K562 (cell line): ENCODE measurements at regions not wholly inside any gene's neighbourhood (a gene's known extent, or its start where the extent isn't known, plus 50 kb on each side); places are given as distances from the start of the nearest gene placed in this dataset.

Experiments
- BCL6 ChIP-seq: fragments of 250-450 bp; sonication (Bioruptor Pico); IDR thresholded peaks from 2 replicates; pipeline ENCODE4 v1.4.0; 2020
- FOXK2 ChIP-seq, 2 experiments: fragments of 450-650 bp; IDR thresholded peaks in 1 of 2; conservative IDR thresholded peaks in 1 of 2; 2 replicates each; pipeline ENCODE4 v1.6.1; 2016; ENCODE audit warnings: low read depth in 2 of 2, mild to moderate bottlenecking in 1 of 2
- GABPB1 ChIP-seq: sonication (generic); formaldehyde crosslinking; IDR thresholded peaks from 2 replicates; pipeline ENCODE4 v1.8.0; 2022; ENCODE audit warnings: mild to moderate bottlenecking, missing genetic modification reagents
- TBP ChIP-seq: optimal IDR thresholded peaks from 2 replicates; pipeline ENCODE3; 2011; ENCODE audit warnings: low read depth, low read length, improper control_type of control experiment
- TCF3 ChIP-seq: sonication (generic); formaldehyde crosslinking; IDR thresholded peaks from 2 replicates; pipeline ENCODE4 v1.4.0; 2020; ENCODE audit warnings: mild to moderate bottlenecking, missing genetic modification reagents
- TF ChIP-seq, protein P1 (sequence below): sonication (generic); formaldehyde crosslinking; IDR thresholded peaks from 2 replicates; pipeline ENCODE4 v1.8.1; 2022; ENCODE audit warnings: missing genetic modification reagents
- TF ChIP-seq, protein P2 (sequence below), 3 experiments: IDR thresholded peaks in 2 of 3; conservative IDR thresholded peaks in 1 of 3; 2 replicates each; pipeline ENCODE4 v1.5.1; 2011 to 2012; ENCODE audit warnings: low read length in 3 of 3, mild to moderate bottlenecking in 3 of 3, control low read depth in 2 of 3, improper control_type of control experiment in 1 of 3, inconsistent platforms in 1 of 3, low read depth in 1 of 3, mixed read lengths in 1 of 3, moderate library complexity in 1 of 3; ENCODE audit not compliant: insufficient read depth in 2 of 3

GRCh38 chr2:171626949-171627348 lies 60.3 kb upstream of the DYNC1I2 start:
- no peak for TF ChIP-seq BCL6 (CRISPR knock-in tag)
- no peak for TF ChIP-seq TCF3
- no peak for TF ChIP-seq TBP
- TF ChIP-seq, protein P1, sequence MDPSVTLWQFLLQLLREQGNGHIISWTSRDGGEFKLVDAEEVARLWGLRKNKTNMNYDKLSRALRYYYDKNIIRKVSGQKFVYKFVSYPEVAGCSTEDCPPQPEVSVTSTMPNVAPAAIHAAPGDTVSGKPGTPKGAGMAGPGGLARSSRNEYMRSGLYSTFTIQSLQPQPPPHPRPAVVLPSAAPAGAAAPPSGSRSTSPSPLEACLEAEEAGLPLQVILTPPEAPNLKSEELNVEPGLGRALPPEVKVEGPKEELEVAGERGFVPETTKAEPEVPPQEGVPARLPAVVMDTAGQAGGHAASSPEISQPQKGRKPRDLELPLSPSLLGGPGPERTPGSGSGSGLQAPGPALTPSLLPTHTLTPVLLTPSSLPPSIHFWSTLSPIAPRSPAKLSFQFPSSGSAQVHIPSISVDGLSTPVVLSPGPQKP = no peak
- TF ChIP-seq, protein P2, sequence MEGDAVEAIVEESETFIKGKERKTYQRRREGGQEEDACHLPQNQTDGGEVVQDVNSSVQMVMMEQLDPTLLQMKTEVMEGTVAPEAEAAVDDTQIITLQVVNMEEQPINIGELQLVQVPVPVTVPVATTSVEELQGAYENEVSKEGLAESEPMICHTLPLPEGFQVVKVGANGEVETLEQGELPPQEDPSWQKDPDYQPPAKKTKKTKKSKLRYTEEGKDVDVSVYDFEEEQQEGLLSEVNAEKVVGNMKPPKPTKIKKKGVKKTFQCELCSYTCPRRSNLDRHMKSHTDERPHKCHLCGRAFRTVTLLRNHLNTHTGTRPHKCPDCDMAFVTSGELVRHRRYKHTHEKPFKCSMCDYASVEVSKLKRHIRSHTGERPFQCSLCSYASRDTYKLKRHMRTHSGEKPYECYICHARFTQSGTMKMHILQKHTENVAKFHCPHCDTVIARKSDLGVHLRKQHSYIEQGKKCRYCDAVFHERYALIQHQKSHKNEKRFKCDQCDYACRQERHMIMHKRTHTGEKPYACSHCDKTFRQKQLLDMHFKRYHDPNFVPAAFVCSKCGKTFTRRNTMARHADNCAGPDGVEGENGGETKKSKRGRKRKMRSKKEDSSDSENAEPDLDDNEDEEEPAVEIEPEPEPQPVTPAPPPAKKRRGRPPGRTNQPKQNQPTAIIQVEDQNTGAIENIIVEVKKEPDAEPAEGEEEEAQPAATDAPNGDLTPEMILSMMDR (IDR thresholded peaks at IDR 0.05 in 2 of 3, conservative IDR thresholded peaks at IDR 0.05 in 1 of 3; ENCODE audit: insufficient read depth in 2 of 3, low read depth in 1 of 3, low read length in 3 of 3) = no peak
- no peak for TF ChIP-seq GABPB1
- TF ChIP-seq FOXK2 (conservative IDR thresholded peaks at IDR 0.05 in 1 of 2, IDR thresholded peaks at IDR 0.05 in 1 of 2; ENCODE audit: low read depth in 2 of 2) = no peak
